Trophoblast cell (in vitro differentiated cells and primary cell): ENCODE measurements at regions not wholly inside any gene's neighbourhood (a gene's known extent, or its start where the extent isn't known, plus 50 kb on each side); places are given as distances from the start of the nearest gene placed in this dataset.
A peak's percentile ranks its signal among the peaks of the same experiment; 100 is the strongest.

Source experiments
- DNase-seq, 2 donors: peaks; one replicate each; pipeline ENCODE4 v3.0.0-alpha.2; 2016
- H2AFZ ChIP-seq: 2 replicates; pipeline ENCODE4 v1.6.1; 2013; ENCODE audit warnings: low read length, moderate library complexity, mild to moderate bottlenecking; ENCODE audit not compliant: insufficient read depth, poor library complexity
- H2AK5ac ChIP-seq: 2 replicates; pipeline ENCODE4 v1.6.1; 2013; ENCODE audit warnings: mild to moderate bottlenecking, low read length
- H2BK120ac ChIP-seq: 2 replicates; pipeline ENCODE4 v1.6.1; 2013; ENCODE audit warnings: low read length, mild to moderate bottlenecking, moderate library complexity; ENCODE audit not compliant: insufficient read depth, poor library complexity
- H2BK12ac ChIP-seq: 2 replicates; pipeline ENCODE4 v1.6.1; 2013; ENCODE audit warnings: mild to moderate bottlenecking, low read length, moderate library complexity
- H2BK5ac ChIP-seq: 2 replicates; pipeline ENCODE4 v1.6.1; 2013; ENCODE audit warnings: low read length, low read depth, moderate library complexity, mild to moderate bottlenecking; ENCODE audit not compliant: poor library complexity
- H3K14ac ChIP-seq: 2 replicates; pipeline ENCODE4 v1.6.1; 2013; ENCODE audit warnings: mild to moderate bottlenecking, low read length
- H3K18ac ChIP-seq: 2 replicates; pipeline ENCODE4 v1.6.1; 2013; ENCODE audit warnings: mild to moderate bottlenecking, low read length
- H3K23ac ChIP-seq: 2 replicates; pipeline ENCODE4 v1.6.1; 2013; ENCODE audit warnings: low read length
- H3K27ac ChIP-seq: 2 replicates; pipeline ENCODE4 v1.5.1; 2013; ENCODE audit warnings: low read depth, mild to moderate bottlenecking, inconsistent platforms, low read length, moderate library complexity
- H3K27me3 ChIP-seq: 2 replicates; pipeline ENCODE4 v1.6.1; 2013; ENCODE audit warnings: inconsistent platforms, mild to moderate bottlenecking, low read length, moderate library complexity; ENCODE audit not compliant: insufficient read depth
- H3K36me3 ChIP-seq, 2 experiments: 1 replicate in 1 of 2; 2 replicates in 1 of 2; pipeline ENCODE4 v1.6.1; 2013; ENCODE audit warnings: low read length in 2 of 2, mild to moderate bottlenecking in 2 of 2, moderate library complexity in 1 of 2; ENCODE audit not compliant: insufficient read depth in 2 of 2, control insufficient read depth in 1 of 2
- H3K4ac ChIP-seq: 2 replicates; pipeline ENCODE4 v1.6.1; 2013; ENCODE audit warnings: low read depth, mild to moderate bottlenecking, low read length, moderate library complexity
- H3K4me1 ChIP-seq, 2 experiments: 1 replicate in 1 of 2; 2 replicates in 1 of 2; pipeline ENCODE4 v1.6.1; 2013; ENCODE audit warnings: low read length in 2 of 2, mild to moderate bottlenecking in 2 of 2, moderate library complexity in 1 of 2; ENCODE audit not compliant: insufficient read depth in 2 of 2, control insufficient read depth in 1 of 2
- H3K4me2 ChIP-seq: 2 replicates; pipeline ENCODE4 v1.6.1; 2013; ENCODE audit warnings: inconsistent platforms, mild to moderate bottlenecking, low read length, moderate library complexity
- H3K4me3 ChIP-seq: 2 replicates; pipeline ENCODE4 v1.5.1; 2013; ENCODE audit warnings: mild to moderate bottlenecking, low read depth, low read length, inconsistent platforms
- H3K79me1 ChIP-seq: one replicate; pipeline ENCODE4 v1.6.1; 2013; ENCODE audit warnings: low read length
- H3K79me2 ChIP-seq: 2 replicates; pipeline ENCODE4 v1.6.1; 2013; ENCODE audit warnings: low read length, mild to moderate bottlenecking; ENCODE audit not compliant: control insufficient read depth, insufficient read depth, poor library complexity
- H3K9ac ChIP-seq: 2 replicates; pipeline ENCODE4 v1.6.1; 2013; ENCODE audit warnings: mild to moderate bottlenecking, low read length
- H3K9me3 ChIP-seq: 2 replicates; pipeline ENCODE4 v1.6.1; 2013; ENCODE audit warnings: low read depth, mild to moderate bottlenecking, control low read depth, inconsistent platforms, low read length; ENCODE audit not compliant: insufficient read depth
- H4K12ac ChIP-seq: 2 replicates; pipeline ENCODE4 v1.6.1; 2013; ENCODE audit warnings: low read depth, mild to moderate bottlenecking, low read length, moderate library complexity
- H4K8ac ChIP-seq: 2 replicates; pipeline ENCODE4 v1.6.1; 2013; ENCODE audit warnings: low read depth, mild to moderate bottlenecking, low read length, moderate library complexity
- H4K91ac ChIP-seq: one replicate; pipeline ENCODE4 v1.6.1; 2013; ENCODE audit warnings: low read depth, mild to moderate bottlenecking, low read length, moderate library complexity
- WGBS: extraction: QIAGEN DNeasy Blood & Tissue Kit; methylation state at CpG from one replicate; pipeline ENCODE4 v1.1.7; 2013; ENCODE audit warnings: missing lambda C conversion rate; ENCODE audit not compliant: insufficient read length, insufficient coverage; ENCODE audit errors: extremely low coverage; 5-methylcytosine and 5-hydroxymethylcytosine counted together

DNA sequence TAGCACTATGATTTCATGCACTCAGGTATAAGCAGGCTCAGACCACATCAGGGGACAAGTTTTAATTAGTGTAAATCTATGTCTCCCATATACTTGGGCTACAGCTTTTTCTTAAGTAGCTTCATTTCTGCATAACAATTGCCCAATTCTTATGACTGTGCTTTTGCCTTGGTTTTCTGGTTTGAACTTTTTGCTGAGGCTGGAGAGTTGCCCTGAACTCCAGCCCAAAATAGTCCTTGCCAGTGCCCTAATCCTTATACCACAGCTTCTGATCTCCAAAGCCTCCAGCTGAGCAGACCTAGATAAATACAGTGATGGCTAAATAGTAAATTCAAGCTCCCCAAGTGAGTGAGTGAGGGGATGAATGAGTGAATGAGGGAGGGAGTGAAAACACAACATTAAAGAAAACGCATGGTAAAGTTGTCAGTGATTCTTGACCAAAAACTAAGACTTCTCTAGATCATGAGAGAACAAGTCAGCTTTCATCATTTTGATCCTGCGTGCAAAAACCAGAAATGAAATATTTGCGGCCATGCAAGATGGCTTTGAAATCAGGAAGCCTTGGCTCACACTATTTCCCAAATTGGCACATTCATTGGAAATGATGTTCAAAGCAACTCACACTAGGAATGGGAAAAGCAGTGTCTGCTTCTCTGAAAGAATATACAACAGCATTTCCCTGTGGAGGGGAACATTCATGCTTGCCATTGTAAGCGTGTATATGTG is 437.1 kb upstream of the CTSO start:
- H3K79me2 ChIP-seq, result no peaks in the 10 kb centered on the region
- no peak overlapping the region for H4K8ac ChIP-seq
- no peaks in the 10 kb centered on the region for H3K36me3 ChIP-seq
- H2AK5ac ChIP-seq, result no peak overlapping the region
- no peaks in the 10 kb centered on the region for H3K4me1 ChIP-seq
- H3K18ac ChIP-seq, result no peak overlapping the region
- H3K23ac ChIP-seq, result no peak overlapping the region
- no peak overlapping the region for H3K4me2 ChIP-seq
- H4K12ac ChIP-seq, result no peak overlapping the region
- H3K27me3 ChIP-seq, result no peaks in the 10 kb centered on the region
- no peak overlapping the region for H2BK12ac ChIP-seq
- no peak overlapping the region for H3K4me3 ChIP-seq
- H2BK5ac ChIP-seq, result no peak overlapping the region
- no CpG with 5 or more reads among the region's 4 CpGs for WGBS
- no peak for DNase-seq
- no peak overlapping the region for H2BK120ac ChIP-seq
- no peak overlapping the region for H3K27ac ChIP-seq
- no peak overlapping the region for H3K14ac ChIP-seq
- H3K9me3 ChIP-seq, result no peaks in the 10 kb centered on the region
- no peaks in the 10 kb centered on the region for H3K79me1 ChIP-seq
- no peak overlapping the region for H2AFZ ChIP-seq
- no peak overlapping the region for H3K4ac ChIP-seq
- no peak overlapping the region for H4K91ac ChIP-seq
- no peak overlapping the region for H3K9ac ChIP-seq

DNA sequence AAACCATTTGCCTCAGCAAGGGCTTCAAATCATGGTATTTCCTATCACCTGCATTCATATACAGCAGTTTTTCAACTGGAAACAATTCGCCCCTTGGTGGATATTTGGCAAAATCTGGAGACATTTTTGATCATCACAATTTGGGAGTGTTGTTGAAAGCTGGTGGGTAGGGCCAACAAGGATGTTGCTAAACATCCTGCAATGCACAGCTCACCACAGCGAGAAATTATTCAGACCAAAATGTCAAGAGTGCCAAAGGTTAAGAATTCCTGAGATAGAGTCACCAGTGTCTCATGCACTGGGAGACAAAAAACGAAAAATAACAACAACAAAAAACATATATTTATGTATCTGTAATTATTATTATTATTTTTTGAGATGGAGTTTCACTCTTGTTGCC is 435.2 kb upstream of the CTSO start:
- no peaks in the 10 kb centered on the region for H3K79me2 ChIP-seq
- no peaks in the 10 kb centered on the region for H3K4me1 ChIP-seq
- no CpG with 5 or more reads among the region's 3 CpGs for WGBS
- no peak overlapping the region for H3K27ac ChIP-seq
- no peak overlapping the region for H2BK12ac ChIP-seq
- peak in 1 of 2 donors; percentile 38 for DNase-seq
- no peak overlapping the region for H2AFZ ChIP-seq
- no peaks in the 10 kb centered on the region for H3K27me3 ChIP-seq
- H3K79me1 ChIP-seq, result no peaks in the 10 kb centered on the region
- no peak overlapping the region for H2BK120ac ChIP-seq
- H4K12ac ChIP-seq, result no peak overlapping the region
- no peak overlapping the region for H3K23ac ChIP-seq
- H4K91ac ChIP-seq, result no peak overlapping the region
- no peak overlapping the region for H3K4ac ChIP-seq
- H2AK5ac ChIP-seq, result no peak overlapping the region
- H3K4me3 ChIP-seq, result no peak overlapping the region
- H3K9me3 ChIP-seq, result no peaks in the 10 kb centered on the region
- H3K36me3 ChIP-seq, result no peaks in the 10 kb centered on the region
- no peak overlapping the region for H4K8ac ChIP-seq
- no peak overlapping the region for H3K4me2 ChIP-seq
- no peak overlapping the region for H2BK5ac ChIP-seq
- H3K9ac ChIP-seq, result no peak overlapping the region
- H3K18ac ChIP-seq, result no peak overlapping the region
- H3K14ac ChIP-seq, result no peak overlapping the region

DNA sequence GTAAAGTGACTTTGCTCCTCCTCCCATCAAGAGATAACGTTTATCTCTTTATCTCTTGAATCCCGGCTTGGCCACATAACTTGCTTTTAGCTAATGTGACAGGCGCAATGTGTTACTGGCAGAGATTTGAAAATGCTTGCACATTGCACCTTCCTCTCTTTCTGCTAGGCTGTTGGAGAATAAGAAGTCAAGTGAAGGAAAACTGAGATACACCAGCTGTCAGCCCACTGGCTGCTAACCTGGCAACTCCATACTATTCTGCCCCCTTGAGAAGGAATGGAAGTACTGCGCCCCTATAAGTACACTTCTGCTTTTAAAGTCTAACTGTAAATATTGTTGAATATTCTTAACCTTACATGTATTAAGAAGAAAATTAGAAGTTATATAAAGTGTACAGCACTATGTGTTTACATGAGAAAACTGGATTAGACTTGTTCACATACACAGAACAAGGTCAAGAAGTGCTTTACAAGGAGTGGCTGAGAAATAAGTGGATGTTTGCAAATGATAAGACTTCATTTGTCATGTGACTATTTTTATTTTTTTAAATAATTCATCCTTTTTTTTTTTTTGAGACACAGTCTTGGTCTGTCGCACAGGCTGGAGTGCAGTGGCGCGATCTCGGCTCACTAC is 424.5 kb upstream of the CTSO start:
- no peak overlapping the region for H3K23ac ChIP-seq
- H2AK5ac ChIP-seq, result no peak overlapping the region
- no CpG with 5 or more reads among the region's 8 CpGs for WGBS
- H3K4me2 ChIP-seq, result no peak overlapping the region
- no peaks in the 10 kb centered on the region for H3K9me3 ChIP-seq
- no peak overlapping the region for H2BK120ac ChIP-seq
- H3K36me3 ChIP-seq, result no peaks in the 10 kb centered on the region
- peak; percentile 71 to 77 for DNase-seq
- no peak overlapping the region for H3K27ac ChIP-seq
- no peaks in the 10 kb centered on the region for H3K27me3 ChIP-seq
- H3K18ac ChIP-seq, result no peak overlapping the region
- H4K12ac ChIP-seq, result no peak overlapping the region
- H2BK5ac ChIP-seq, result no peak overlapping the region
- no peaks in the 10 kb centered on the region for H3K79me1 ChIP-seq
- no peak overlapping the region for H3K4ac ChIP-seq
- no peak overlapping the region for H3K14ac ChIP-seq
- no peak overlapping the region for H2BK12ac ChIP-seq
- no peaks in the 10 kb centered on the region for H3K79me2 ChIP-seq
- H3K4me3 ChIP-seq, result no peak overlapping the region
- no peaks in the 10 kb centered on the region for H3K4me1 ChIP-seq
- no peak overlapping the region for H3K9ac ChIP-seq
- H2AFZ ChIP-seq, result no peak overlapping the region
- no peak overlapping the region for H4K8ac ChIP-seq
- H4K91ac ChIP-seq, result no peak overlapping the region

DNA sequence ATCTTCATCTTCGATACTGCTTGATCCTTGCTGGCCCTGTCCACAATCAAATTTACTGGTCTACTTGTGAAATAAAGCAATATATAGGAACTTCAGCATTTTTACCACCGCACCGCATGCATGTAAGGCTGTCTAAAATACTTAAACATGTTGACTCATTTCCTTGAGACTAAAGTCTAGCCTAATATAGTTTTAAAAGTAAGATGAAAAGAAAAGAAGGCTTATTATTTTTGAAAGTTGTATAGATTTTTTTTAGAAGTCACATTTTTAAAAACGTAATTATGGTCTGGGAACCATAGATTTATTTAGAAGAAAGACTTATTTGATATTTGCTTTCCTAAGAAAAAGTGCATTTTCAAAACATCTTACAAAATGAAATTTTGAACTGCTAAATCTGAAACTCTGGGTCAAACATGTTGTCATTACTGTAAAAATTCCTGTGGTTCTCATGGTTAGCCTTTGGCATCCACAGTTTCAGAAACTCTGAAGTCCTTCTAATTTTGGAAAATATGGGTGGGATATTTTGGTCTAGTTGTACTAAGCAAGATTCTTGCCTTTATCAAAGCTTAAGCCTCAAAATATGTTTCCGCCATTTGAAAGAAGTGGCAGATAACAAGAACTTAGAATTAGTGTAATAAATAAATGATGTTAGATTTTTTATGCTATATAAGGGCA is 423.5 kb upstream of the CTSO start:
- peak in 1 of 2 donors; percentile 14 for DNase-seq

More for the DNA sequence above, 423.5 kb upstream of the CTSO start:
- Histone ChIP-seq H3K23ac (no peak overlapping the region), H4K91ac (no peak overlapping the region), H4K8ac (no peak overlapping the region), H3K79me2 (no peaks in the 10 kb centered on the region), H3K4me3 (no peak overlapping the region), H3K79me1 (no peaks in the 10 kb centered on the region), H3K4me1 (no peaks in the 10 kb centered on the region), H3K9ac (no peak overlapping the region), H3K27ac (no peak overlapping the region), H3K18ac (no peak overlapping the region), H2BK5ac (no peak overlapping the region), H3K36me3 (no peaks in the 10 kb centered on the region), H3K4me2 (no peak overlapping the region), H2AK5ac (no peak overlapping the region), H4K12ac (no peak overlapping the region), H2BK12ac (no peak overlapping the region), H3K14ac (no peak overlapping the region), H3K27me3 (no peaks in the 10 kb centered on the region), H2AFZ (no peak overlapping the region), H3K4ac (no peak overlapping the region), H2BK120ac (no peak overlapping the region), H3K9me3 (no peaks in the 10 kb centered on the region)
- no CpG with 5 or more reads among the region's 5 CpGs for WGBS
